GM19351 (cell line): ENCODE measurements at regions not wholly inside any gene's neighbourhood (a gene's known extent, or its start where the extent isn't known, plus 50 kb on each side); places are given as distances from the start of the nearest gene placed in this dataset.
"Not testable (repeated sequence)": the region's sequence is repeated elsewhere in the genome, so short reads cannot be mapped to it uniquely, and the experiment has no call there.

Experiments used
- ATAC-seq: cut with Tn5 transposase; IDR thresholded peaks from one replicate; pipeline ENCODE4 v1.9.1; 2021; ENCODE audit warnings: mild to moderate bottlenecking, moderate library complexity; ENCODE audit not compliant: unreplicated experiment

DNA sequence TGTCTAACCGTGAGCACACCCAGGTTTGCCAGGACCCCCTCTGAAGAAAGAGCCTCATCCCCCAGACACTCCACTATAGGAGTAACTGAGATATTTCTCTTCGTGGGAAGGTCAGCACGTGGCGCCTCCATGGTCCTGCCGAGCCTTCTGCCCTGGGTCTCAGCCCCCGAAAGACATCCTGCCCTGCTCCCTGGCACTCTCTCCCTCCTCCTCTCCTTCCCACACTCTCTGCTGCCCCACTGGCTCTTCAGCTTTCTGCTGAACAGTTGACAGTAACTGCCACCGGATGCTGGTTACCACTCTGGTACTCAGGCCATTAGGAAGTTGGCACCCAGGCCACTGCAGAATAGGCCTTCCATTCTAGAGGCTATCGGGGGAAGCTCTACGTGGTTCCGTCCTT, 185.2 kb downstream of the UACA start:
- no peak for ATAC-seq

DNA sequence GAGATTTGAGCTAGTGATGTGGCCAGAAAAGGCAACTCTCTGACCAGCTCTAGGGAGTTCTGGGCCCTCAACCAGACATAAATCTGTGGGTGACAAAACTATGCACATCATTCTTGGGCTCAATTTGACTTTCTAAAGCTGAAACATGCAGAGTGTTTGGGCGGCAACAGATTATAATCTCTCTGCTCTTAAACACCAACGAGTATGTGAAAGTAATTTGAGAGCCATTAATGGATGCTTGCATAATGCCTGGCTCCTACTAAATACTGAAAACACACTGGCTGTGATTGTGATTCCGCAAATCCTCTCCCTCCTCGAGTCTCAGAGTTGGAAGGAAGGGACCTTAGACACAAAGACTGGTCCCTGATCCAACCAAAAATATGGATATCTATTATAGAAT, 186.7 kb downstream of the UACA start:
- ATAC-seq: no peak

DNA sequence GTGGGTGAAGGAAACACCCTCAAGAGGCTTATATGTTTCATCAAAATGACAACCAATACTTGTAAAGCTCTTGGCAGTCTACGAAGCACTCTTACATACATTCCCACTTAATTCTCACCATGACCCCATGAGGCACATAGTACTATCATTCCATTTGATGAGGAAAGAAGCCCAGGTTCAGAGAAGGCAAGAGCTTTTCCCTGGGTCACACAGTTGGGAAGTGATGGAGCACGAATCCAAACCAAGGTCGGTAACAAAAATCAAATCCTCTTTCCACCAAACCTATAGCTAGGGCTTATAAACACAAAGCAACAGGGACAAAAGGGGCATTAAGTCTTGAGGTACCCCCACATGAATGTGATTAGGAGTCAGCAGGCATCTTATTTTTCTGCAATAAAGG, 187.1 kb downstream of the UACA start:
- ATAC-seq: no peak

- no peak for ATAC-seq
Observed at GRCh38 chr15:70575231-70576226, 187.8 kb downstream of the UACA start.

- ATAC-seq: not testable (repeated sequence)
Observed at GRCh38 chr15:70574325-70574724, 189.0 kb downstream of the UACA start.

GRCh38 chr15:70573121-70573850, 190.1 kb downstream of the UACA start:
- no peak for ATAC-seq

DNA sequence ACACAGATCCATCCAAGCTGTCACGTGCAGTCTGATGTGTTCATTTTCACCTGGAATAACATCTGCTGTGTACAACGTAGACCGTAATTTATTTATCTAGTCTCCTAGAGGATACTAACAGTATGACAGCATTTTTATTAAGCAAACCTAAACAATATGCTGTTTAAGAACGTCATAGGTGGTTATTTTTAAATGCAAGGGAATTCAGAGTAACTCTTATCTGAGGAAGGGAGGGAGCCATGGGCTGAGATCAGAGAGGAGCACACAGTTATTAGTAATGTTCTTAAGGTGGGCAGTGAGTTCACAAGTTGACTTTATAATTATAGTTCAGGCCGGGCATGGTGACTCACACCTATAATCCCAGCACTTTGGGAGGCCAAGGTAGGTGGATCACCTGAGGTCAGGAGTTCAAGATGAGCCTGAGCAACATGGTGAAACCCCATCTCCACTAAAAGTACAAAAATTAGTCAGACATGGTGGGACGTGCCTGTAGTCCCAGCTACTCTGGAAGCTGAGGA, 193.6 kb downstream of the UACA start:
- ATAC-seq: no peak

GRCh38 chr15:70569091-70569713, 194.2 kb downstream of the UACA start:
- no peak for ATAC-seq

GRCh38 chr15:70566989-70567388, 196.4 kb downstream of the UACA start:
- ATAC-seq: no peak

DNA sequence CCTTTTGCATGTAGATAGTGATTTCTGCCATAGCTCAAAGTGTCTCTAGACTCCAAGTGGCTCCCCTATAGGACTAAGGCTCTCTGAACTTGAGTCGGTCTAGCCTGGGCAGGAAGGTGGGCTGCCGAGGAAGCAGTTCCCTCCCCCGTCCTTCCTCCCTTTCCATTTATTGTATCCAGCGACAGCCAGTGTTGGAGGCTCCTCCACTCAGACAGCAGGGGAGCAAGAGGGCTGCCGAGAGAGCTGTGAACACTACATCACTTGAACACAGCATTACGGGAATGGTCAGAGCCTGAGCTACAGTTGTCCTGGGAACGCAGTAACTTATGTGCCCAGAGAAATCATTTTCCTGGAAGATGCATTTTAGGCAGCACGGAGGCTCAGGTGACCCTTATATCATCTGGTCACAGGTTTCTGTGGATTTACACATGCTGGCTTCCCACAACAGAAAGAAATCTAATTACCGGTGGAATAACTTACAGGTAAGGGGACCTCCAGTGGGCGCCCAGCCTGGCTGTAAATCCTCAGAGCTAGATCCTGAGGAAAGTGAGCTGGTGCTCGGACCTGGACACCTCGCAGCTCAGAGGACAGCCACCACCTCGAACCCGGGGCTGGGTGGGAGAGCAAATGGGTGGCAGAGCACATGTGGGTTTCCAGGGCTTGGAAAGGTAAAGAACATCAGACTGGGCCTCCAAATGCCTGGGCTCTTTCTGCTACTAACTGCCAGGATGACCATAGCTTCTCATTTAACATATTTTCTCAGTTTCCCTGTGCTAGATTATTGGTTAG, 197.1 kb downstream of the UACA start:
- ATAC-seq: no peak

- ATAC-seq: no peak
Observed at GRCh38 chr15:70563561-70564095, 199.7 kb downstream of the UACA start.

DNA sequence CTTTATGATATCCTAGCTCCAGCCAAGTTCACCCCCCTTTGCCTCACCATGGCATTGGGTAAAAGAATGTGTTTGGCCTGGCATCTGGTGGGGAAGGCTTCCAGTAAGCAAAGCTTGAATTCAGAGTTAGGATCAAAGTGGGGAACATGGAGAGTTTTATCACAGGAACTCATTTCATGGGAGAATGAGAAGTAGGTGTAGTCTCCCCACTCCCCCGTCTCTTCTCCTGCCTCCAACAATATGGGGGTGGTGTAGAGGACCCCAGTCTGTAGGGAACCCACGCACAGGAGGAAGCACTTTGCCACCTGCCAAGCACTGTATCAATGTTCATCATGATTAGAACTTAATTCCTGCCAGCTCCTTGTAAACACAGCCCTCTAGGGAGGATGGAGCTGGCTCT, 200.5 kb downstream of the UACA start:
- ATAC-seq: no peak

GRCh38 chr15:70561885-70562284, 201.5 kb downstream of the UACA start:
- ATAC-seq: no peak

- ATAC-seq: no peak
Observed at GRCh38 chr15:70560617-70561328, 202.6 kb downstream of the UACA start.

DNA sequence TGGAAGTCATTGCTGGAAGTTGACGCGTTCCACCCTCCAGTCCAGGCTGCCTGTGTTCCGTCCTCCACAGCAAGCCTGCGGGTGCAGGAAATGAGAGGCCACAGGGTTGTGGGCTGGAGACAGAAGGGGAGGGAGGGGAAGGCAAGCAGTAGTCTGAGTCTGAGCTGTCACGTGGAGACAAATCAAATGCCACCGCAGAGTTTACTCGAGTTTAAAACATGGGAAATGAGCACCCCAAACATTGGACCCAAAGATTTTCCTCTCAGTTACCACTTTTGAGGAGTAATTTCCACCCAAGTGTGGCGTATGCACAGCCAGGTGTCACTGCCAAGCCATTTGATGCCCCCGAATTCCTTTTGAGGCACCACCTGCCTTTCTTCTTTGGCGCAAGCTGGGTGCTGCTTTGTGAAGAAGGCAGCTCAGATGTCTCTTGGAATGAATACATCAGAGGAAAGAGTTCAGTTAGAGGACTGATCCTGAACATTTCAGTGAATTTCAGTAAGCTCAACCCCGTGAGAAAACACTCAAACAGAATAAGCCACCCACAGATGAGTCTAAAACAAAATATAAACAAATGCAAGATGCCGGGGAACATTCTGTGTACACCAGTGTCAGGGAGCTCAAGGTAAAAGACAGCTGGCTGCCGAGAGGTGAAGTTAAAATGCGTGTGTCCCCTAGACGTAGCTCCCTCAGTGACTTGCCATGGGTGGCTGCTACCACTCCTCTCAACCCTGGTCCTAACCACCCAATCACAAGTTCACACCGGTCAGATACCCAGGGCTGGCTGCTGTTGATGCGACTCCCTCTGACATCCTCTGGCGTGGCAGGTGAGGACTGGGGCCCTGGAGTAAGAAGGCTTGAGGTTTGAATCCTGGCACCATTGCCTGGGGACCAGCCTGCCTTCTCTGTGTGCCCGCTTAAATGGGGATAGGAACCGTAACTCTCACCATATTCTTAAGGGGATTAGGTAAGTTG, 203.8 kb downstream of the UACA start:
- ATAC-seq: no peak

- no peak for ATAC-seq
Observed at GRCh38 chr15:70558406-70559264, 204.7 kb downstream of the UACA start.

DNA sequence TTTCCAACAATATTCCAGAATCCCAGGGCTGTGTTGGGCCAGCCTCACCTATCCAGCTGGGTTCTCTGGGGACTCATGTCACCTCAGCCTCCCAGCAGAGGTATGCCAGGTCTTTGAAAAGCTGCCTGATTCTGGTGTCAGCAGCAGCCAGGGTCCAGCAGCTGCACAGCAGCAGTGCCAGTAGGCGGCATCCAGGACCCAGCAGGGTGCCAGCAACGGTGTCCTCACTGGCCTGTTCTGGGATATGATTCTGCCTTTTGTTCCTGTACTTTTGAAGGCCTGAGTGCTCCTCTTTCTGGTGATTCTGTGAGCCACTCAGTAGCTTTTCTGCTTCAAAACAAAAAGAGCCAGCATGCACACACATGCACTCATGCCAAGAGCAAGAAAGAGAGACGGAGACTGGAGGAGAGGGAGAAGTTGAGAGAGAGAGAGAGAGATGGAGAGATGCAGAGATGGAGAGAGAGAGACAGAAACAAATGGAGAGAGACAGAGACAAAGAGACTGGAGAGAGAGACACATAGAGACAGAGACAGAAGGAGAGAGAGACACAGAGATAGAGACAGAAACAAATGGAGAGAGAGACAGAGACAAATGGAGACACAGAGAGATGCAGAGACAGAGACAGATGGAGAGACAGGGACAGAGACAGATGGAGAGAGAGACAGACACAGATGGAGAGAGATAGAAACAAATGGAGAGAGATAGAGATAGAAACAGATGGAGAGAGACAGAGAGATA, 205.7 kb downstream of the UACA start:
- no peak for ATAC-seq
